AG04449 (cell line): ENCODE measurements at regions not wholly inside any gene's neighbourhood (a gene's known extent, or its start where the extent isn't known, plus 50 kb on each side); places are given as distances from the start of the nearest gene placed in this dataset.

Source experiments
- CTCF ChIA-PET: fragments of 350-600 bp; formaldehyde crosslinking; extraction: SDS; loops from one replicate; lab custom pipeline; 2021; ENCODE audit warnings: antibody characterized with exemption; lab: Yijun Ruan, JAX
- POLR2A ChIA-PET: fragments of 400-600, 350-600 bp; formaldehyde crosslinking; extraction: SDS; loops from one replicate; lab custom pipeline; 2020; ENCODE audit warnings: antibody characterized with exemption, inconsistent platforms; lab: Yijun Ruan, JAX
- DNase-seq: peaks from one replicate; pipeline ENCODE4 v3.0.0-alpha.2; 2010; ENCODE audit warnings: low read depth, low spot score
- H3K4me3 ChIP-seq: 2 replicates; pipeline ENCODE4 v1.5.1; 2011; ENCODE audit warnings: low read depth, mild to moderate bottlenecking, control low read depth, low read length
- TF ChIP-seq, protein P1 (sequence below): IDR thresholded peaks from one replicate; pipeline ENCODE4 v1.5.1; 2011; ENCODE audit warnings: mild to moderate bottlenecking, moderate library complexity, low read length, control low read depth, inconsistent platforms; ENCODE audit not compliant: insufficient read depth; ENCODE audit errors: missing control alignments

DNA sequence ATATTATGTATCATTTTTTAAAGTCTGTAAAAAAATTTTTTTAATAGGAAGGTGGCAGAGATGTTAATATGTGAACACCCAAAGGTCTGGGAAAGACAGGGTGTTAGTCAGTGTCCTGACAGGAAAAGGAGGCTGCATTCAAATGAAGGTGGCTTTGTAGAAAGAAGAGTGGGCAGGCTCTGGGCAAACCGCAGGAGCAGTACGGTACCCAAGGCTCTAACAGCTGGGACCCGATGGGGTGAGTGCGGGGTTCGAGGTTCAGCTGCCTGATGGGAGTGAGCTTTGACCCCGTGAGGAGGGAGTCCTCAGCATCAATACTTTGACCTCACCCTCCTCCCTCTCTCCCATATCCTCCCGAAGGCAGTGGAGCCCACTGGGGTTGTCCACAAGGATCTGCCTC, 142.5 kb downstream of the C11orf91 start:
- ChIA-PET POLR2A (interaction anchor here (0.6 kb wide), 1 partner anchor 41 kb away, joined by 3 read pairs; no protein-coding TSS in a partner anchor), CTCF (interaction anchor here (0.8 to 1.2 kb wide), 2 partner anchors 23 to 117 kb away, joined by 3 read pairs; no protein-coding TSS in a partner anchor)
- DNase-seq = no peak
- TF ChIP-seq, protein P1, sequence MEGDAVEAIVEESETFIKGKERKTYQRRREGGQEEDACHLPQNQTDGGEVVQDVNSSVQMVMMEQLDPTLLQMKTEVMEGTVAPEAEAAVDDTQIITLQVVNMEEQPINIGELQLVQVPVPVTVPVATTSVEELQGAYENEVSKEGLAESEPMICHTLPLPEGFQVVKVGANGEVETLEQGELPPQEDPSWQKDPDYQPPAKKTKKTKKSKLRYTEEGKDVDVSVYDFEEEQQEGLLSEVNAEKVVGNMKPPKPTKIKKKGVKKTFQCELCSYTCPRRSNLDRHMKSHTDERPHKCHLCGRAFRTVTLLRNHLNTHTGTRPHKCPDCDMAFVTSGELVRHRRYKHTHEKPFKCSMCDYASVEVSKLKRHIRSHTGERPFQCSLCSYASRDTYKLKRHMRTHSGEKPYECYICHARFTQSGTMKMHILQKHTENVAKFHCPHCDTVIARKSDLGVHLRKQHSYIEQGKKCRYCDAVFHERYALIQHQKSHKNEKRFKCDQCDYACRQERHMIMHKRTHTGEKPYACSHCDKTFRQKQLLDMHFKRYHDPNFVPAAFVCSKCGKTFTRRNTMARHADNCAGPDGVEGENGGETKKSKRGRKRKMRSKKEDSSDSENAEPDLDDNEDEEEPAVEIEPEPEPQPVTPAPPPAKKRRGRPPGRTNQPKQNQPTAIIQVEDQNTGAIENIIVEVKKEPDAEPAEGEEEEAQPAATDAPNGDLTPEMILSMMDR = no peak
- no peak overlapping the region for H3K4me3 ChIP-seq

DNA sequence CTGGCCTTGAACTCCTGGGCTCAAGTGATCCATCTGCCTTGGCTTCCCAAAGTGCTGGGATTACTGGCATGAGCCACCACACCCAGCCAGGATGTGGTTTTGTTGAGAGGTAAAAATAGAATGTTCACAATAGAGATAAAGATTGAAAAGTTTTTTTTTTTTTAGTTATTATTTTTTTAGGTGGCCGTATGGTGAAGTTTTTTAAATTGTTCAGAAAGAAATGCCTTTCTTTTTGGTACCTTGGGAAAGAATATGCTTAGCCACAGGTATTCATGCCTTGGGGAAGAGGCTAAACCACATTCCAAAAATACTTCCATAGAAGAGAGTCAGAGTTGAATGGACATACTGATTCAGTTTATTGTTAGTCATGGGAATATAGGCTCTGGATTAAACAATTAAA, 143.4 kb downstream of the C11orf91 start:
- DNase-seq = peak; percentile 71
- TF ChIP-seq, protein P1 = no peak
- no peak overlapping the region for H3K4me3 ChIP-seq
- ChIA-PET CTCF (no interaction called here), POLR2A (no interaction called here)

DNA sequence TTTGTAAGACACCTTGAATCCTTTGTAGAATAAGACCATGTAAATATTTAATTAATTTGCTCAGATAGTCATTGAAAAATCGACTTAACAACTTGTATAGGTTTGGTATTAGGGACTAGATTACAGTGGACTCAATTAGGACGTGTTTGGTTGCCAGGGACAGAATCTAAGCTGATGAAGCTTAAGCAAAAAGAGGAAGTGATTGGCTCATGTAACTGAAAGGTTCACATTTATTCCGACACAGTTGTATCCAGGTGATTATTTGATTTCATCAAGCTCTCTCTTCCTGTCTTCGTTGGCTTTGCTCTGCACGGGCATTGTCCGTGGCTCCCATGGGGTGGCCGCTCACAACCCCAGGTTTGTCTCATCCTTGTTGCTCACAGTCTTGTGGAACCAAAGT, 146.4 kb downstream of the C11orf91 start:
- TF ChIP-seq, protein P1 = no peak
- CTCF ChIA-PET = interaction anchor here (3.8 kb wide), 1 partner anchor 12 kb away, joined by 15 read pairs; no protein-coding TSS in a partner anchor
- DNase-seq = no peak
- H3K4me3 ChIP-seq = no peak overlapping the region
- POLR2A ChIA-PET = no interaction called here

DNA sequence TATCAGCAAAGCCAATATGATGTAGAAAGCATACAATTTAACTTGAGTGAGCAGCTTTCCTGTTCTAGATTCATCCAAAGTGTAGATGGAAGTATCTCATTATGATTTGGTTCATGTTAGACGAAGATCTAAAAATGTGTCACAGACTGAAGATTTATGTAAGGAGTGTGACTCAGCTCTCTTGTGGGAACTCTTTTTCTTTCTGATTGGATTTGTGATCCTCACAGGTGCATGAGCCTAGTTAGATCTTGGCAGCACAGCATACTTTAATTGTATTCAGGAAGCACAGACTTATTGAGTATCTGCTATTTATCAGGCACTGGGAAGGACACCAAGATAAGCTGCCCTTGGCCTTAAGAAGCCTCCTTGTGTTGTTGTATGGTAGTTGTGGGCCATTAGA, 147.1 kb downstream of the C11orf91 start:
- ChIA-PET POLR2A (no interaction called here), CTCF (interaction anchor here (1.0 to 3.8 kb wide), 2 partner anchors 11 to 71 kb away, joined by 3 to 15 read pairs; no protein-coding TSS in a partner anchor)
- H3K4me3 ChIP-seq = no peak overlapping the region
- no peak for DNase-seq
- TF ChIP-seq, protein P1 = no peak

DNA sequence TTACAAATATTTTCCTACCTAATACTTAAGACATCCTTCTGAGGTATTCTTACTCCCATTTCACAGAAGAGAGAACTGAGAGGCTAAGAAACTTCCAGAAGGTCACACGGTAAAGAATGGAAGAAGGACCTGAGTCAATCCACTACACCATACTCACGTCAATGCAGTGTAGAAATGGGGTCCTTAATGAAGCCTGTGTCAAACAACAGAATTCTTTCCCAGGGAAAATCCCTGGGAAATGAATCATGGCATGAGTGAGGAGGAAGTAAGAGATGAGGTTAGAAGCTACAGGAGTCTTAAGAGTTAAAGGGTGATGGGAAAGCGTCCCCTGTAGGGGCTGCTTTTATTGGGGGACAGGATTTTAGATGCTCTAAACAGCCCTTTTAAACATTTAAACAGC, 147.9 kb downstream of the C11orf91 start:
- no peak overlapping the region for H3K4me3 ChIP-seq
- no peak for DNase-seq
- ChIA-PET POLR2A (no interaction called here), CTCF (interaction anchor here (1.0 to 3.8 kb wide), 2 partner anchors 10 to 70 kb away, joined by 3 to 15 read pairs; no protein-coding TSS in a partner anchor)
- TF ChIP-seq, protein P1 = no peak

DNA sequence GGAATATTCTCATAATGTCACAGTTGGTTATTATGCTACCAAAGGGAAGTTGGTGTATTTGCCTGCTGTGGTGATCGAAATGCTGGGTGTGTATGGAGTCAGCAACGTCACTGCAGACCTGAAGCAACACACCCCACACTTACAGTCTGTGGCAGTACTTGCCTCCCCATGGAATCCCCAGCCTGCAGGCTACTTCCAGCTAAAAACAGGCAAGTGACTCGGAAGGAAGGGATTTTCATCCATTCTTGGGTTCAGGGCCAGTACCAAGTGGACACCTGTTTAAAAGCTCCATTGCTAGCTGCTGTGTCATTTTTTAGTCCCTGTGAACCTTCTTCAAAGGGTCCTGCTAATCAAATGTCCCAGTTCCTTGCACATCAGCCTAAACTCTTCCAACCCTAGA, 149.6 kb downstream of the C11orf91 start:
- TF ChIP-seq, protein P1 = no peak
- H3K4me3 ChIP-seq = no peak overlapping the region
- DNase-seq = no peak
- CTCF ChIA-PET = interaction anchor here (3.8 kb wide), 1 partner anchor 8 kb away, joined by 15 read pairs; no protein-coding TSS in a partner anchor
- POLR2A ChIA-PET = interaction anchor here (0.8 kb wide), 1 partner anchor 24 kb away, joined by 3 read pairs; no protein-coding TSS in a partner anchor
